ENCODE measurements at regions not wholly inside any gene's neighbourhood (a gene's known extent, or its start where the extent isn't known, plus 50 kb on each side); places are given as distances from the start of the nearest gene placed in this dataset.
"Not testable (repeated sequence)": the region's sequence is repeated elsewhere in the genome, so short reads cannot be mapped to it uniquely, and the experiment has no call there.

GRCh38 chr22:25464326-25464725, 100.1 kb upstream of the GRK3 start:
- ATAC-seq (replicated peaks); H3K4me3 Mint-ChIP-seq; DNase-seq; H3K27ac Mint-ChIP-seq; H3K27me3 Mint-ChIP-seq; H3K9me3 Mint-ChIP-seq: not testable (repeated sequence)
- Mint-ChIP-seq H3K4me1 (peaks cover 4 to 14% of the 10 kb centered on the region in 2 donors), H3K36me3 (peaks cover 39 to 44% of the 10 kb centered on the region in 2 donors)

GRCh38 chr22:25465949-25466348, 98.5 kb upstream of the GRK3 start:
- Mint-ChIP-seq H3K27me3 (no peaks in the 10 kb centered on the region), H3K9me3 (no peaks in the 10 kb centered on the region), H3K4me1 (peaks cover 4 to 14% of the 10 kb centered on the region in 2 donors), H3K4me3 (no peak overlapping the region), H3K36me3 (peaks cover 30 to 31% of the 10 kb centered on the region in 2 donors), H3K27ac (no peak overlapping the region)
- ATAC-seq (replicated peaks) (no peak), DNase-seq (no peak)

DNA sequence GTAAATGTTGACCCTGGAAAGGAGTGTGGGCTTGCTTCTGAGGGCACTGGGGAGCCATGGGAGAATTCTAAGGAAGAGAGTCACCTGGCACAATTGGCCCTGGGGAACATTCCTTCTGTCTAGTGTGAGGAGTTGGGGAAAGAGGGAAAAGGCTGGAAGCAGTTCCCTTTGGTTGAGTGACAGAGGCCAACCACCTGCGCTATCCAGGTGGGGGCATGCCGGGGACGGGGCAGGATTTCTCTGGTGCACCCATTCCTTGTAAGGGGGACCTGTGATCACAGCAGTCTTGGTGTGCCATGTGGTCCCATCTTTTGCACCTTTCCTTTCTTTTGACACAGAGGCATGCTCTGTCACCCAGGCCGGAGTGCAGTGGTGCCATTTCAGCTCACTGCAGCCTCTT, 92.1 kb upstream of the GRK3 start:
- Mint-ChIP-seq H3K4me3 (no peak overlapping the region), H3K27me3 (no peaks in the 10 kb centered on the region), H3K36me3 (peaks cover 20 to 31% of the 10 kb centered on the region in 2 donors), H3K9me3 (peaks cover 0 to 5% of the 10 kb centered on the region in 2 donors), H3K4me1 (peaks cover 6 to 9% of the 10 kb centered on the region in 2 donors), H3K27ac (peak overlapping the region; percentile 44)
- DNase-seq (no peak), ATAC-seq (replicated peaks) (no peak)

DNA sequence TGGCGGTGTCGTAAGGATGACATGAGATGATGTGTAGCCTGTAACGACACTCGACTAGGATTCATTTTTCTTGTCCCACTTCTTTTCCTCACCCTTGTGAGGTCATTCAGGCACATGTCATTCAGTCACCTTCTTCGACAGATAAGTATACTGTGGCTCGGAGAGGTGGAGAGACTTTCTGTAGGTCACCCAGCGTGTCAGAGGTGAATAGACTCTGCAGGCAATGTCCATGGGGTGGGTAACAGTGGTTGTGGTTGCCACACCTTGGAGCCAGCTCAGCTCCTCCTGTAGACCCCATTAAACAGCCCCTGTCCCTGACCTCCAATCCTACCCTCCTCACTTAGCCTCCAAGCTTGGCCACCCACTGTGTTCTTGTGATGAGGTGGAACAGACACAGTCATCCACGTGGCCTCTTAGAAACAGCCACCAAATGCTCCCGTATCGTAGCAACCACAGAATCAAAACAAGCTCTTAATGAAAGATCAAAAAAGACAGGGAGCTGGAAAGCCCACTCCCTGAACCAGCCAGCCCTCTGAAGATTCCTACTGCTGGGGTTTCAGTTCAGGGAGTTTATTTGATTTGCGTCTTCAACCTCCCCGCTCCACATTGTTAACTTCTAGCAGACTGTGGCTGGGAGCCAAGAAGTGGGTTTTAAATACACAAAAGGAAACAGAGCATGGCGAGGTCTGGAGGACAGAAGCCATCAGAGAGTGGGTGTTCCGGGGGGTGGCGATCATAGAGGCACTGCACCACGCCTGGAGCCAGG, 89.0 kb upstream of the GRK3 start:
- Mint-ChIP-seq H3K36me3 (peaks cover 25 to 35% of the 10 kb centered on the region in 2 donors), H3K27ac (peak overlapping the region; percentile 66), H3K4me3 (no peak overlapping the region), H3K4me1 (peaks cover 6 to 9% of the 10 kb centered on the region in 2 donors), H3K9me3 (peaks cover under 1 to 10% of the 10 kb centered on the region in 2 donors), H3K27me3 (no peaks in the 10 kb centered on the region)
- DNase-seq (no peak), ATAC-seq (replicated peaks) (peak; percentile 36 to 73)

DNA sequence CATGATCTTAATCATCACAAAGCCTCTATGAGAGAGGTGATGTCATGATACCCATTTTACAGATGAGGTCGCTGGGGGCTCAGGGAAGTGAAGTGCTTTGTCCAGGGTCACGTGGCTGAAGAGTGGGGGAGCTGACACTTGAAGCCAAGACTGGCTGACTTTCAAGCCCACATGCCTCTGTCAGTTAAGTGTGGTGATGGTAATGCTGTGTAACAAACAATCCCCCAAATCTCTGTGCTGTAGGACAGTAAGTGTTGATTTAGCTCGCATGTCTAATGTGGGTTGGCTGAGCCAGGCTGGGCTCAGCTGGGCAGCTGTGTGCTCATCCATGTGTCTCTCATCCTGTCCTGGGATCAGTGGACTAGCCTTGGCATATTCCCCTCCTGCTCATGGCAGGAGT, 87.1 kb upstream of the GRK3 start:
- Mint-ChIP-seq H3K4me1 (peaks cover 6 to 9% of the 10 kb centered on the region in 2 donors), H3K9me3 (peaks cover 3 to 13% of the 10 kb centered on the region in 2 donors), H3K4me3 (no peak overlapping the region), H3K27ac (no peak overlapping the region), H3K36me3 (peaks cover 39 to 46% of the 10 kb centered on the region in 2 donors), H3K27me3 (no peaks in the 10 kb centered on the region)
- no peak for ATAC-seq (replicated peaks)
- DNase-seq = no peak

DNA sequence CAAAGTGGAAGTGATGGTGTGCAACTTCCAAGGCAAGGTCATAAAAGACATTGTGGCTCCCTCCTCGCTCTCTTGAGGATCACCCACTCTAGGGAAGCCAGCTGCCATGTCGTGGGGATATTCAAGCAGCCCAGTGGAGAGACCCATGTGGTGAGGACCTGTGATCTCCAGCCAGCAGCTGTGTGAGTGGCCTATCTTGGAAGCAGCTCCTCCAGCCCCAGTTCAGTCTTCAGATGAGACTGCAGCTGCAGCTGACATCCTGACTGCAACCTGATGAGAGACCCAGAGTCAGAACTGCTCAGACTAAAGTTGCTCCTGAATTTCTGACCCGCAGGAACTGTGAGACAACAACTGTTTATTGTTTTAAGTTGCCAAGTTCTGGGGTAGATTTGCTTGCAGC, 86.4 kb upstream of the GRK3 start:
- H3K36me3 Mint-ChIP-seq = peaks cover 40 to 50% of the 10 kb centered on the region in 2 donors
- ATAC-seq (replicated peaks) (no peak), DNase-seq (no peak)
- H3K4me1 Mint-ChIP-seq = peaks cover 6 to 9% of the 10 kb centered on the region in 2 donors
- H3K27me3 Mint-ChIP-seq = no peaks in the 10 kb centered on the region
- H3K27ac Mint-ChIP-seq = no peak overlapping the region
- no peak overlapping the region for H3K4me3 Mint-ChIP-seq
- H3K9me3 Mint-ChIP-seq = peaks cover 3 to 13% of the 10 kb centered on the region in 2 donors

DNA sequence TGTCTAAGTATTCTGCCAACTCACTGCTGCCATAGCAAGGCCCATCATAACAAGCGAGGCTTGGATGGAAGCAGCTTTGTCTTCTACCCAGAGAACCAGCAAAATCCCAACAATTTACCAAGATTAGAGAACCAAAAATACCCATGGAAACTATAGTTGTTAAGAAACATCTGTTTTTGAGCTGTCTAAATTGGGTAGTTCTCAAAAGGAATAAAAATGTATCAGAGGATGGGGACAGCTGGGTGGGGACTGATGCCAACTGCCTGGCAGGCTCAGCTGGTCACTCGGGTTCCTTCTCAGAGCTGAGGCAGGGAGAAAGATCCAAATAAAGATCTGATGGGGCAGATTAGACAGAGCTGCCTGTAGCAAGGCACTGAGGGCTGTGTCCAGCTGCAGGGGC, 85.9 kb upstream of the GRK3 start:
- Mint-ChIP-seq H3K27ac (no peak overlapping the region), H3K4me3 (no peak overlapping the region), H3K4me1 (peaks cover 6 to 9% of the 10 kb centered on the region in 2 donors), H3K36me3 (peaks cover 42 to 54% of the 10 kb centered on the region in 2 donors), H3K9me3 (peaks cover 3 to 13% of the 10 kb centered on the region in 2 donors), H3K27me3 (no peaks in the 10 kb centered on the region)
- no peak for DNase-seq
- ATAC-seq (replicated peaks) = no peak

GRCh38 chr22:25480868-25481267, 83.6 kb upstream of the GRK3 start:
- not testable (repeated sequence) for ATAC-seq (replicated peaks); H3K4me3 Mint-ChIP-seq; H3K4me1 Mint-ChIP-seq; DNase-seq; H3K27me3 Mint-ChIP-seq; H3K27ac Mint-ChIP-seq
- H3K36me3 Mint-ChIP-seq = peaks cover 58 to 69% of the 10 kb centered on the region in 2 donors
- H3K9me3 Mint-ChIP-seq = peaks cover 3 to 13% of the 10 kb centered on the region in 2 donors

DNA sequence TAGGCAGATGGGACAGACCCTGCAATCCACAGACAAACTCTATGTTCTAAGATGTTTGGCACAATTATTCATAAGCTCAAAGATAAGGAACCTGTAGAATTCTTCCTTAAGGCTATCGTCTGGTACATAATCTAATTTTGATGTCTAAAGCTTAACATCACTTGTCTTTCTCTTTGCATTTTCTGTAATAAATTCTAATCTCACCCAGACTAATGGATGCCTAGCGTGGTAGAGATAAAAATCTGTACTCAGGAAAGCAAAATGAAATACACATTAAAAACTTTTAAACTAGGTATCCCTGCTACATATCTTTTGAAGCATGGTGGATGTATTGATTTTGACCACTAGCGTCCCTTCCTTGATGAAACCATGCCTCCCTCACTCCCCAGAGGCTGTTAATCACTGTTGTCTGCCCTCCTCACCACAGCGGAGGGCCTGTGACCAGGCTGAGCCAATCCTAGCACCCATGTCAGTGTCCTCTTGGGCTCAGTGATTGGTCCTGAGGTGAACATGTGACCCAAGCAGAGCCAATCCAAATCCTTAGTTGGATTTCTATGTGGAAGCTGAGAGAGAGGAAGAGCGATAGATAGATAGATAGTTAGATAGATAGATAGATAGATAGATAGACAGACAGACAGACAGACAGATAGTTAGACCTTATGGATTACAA, 82.2 kb upstream of the GRK3 start:
- no peak for ATAC-seq (replicated peaks)
- H3K9me3 Mint-ChIP-seq = peaks cover 8 to 13% of the 10 kb centered on the region in 2 donors
- H3K4me1 Mint-ChIP-seq = peaks cover 11 to 21% of the 10 kb centered on the region in 2 donors
- H3K4me3 Mint-ChIP-seq = no peak overlapping the region
- no peak for DNase-seq
- H3K27me3 Mint-ChIP-seq = no peaks in the 10 kb centered on the region
- no peak overlapping the region for H3K27ac Mint-ChIP-seq
- peaks cover 57 to 70% of the 10 kb centered on the region in 2 donors for H3K36me3 Mint-ChIP-seq

DNA sequence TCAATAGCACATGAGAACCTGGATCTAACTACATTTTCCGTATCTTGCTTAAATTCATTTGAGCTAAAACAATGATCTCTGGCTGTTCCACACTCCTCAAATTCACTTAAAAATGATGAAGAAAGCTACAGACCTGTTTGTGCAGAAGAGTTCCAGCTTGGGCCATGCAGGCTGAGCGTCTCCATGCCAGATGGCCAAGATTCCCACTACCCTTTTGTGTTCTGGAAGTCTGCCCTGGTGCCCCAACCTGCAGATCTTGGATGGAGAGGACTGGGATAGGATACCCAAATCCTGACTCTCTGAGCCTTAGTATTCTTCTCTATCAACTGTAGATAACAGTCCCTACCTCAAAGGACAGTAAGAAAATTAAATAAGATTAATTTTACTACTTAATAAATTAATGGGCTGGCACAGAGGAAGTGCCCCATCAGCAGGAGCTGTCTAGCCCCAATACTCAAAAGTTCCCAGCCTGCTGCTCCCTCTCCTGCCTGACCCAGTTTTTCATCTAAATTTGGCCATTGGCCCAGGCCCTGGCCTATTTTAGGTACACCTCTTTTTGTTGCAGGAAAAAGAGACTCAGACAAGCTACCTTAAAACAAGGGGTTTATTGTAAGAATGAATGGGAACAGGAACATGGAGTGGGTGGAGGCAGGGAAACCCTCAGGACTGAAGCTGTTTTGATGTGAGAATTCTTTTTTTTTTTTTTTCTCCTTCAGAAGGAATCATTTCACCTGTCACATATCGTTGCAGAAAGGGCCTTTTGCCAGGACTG, 81.4 kb upstream of the GRK3 start:
- peaks cover 18 to 29% of the 10 kb centered on the region in 2 donors for H3K4me1 Mint-ChIP-seq

DNA sequence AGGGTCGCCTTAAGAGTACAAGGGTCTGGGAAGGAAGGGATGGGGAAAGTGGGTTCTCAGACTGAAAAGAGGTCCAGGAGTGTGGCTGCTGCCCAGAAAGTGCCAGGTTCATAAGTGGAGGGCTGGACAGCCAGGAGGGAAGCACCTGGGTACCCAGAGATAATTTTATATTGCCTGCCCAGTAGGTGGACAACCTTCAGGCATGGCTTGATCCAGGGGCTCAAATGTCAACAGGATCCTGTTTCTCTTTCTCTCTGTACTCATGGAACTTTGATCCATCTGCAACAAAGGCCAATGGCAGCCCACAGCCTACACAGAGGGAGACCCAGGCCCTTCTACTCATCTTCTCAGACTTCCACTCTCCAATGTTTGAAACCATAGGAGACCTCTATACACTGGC, 80.5 kb upstream of the GRK3 start:
- ATAC-seq (replicated peaks) (no peak), DNase-seq (no peak)
- Mint-ChIP-seq H3K9me3 (peaks cover 11 to 13% of the 10 kb centered on the region in 2 donors), H3K4me3 (no peak overlapping the region), H3K27ac (no peak overlapping the region), H3K27me3 (peaks cover 0 to 4% of the 10 kb centered on the region in 2 donors), H3K36me3 (peaks cover 50 to 65% of the 10 kb centered on the region in 2 donors), H3K4me1 (peaks cover 20 to 38% of the 10 kb centered on the region in 2 donors)

More for the DNA sequence above, 81.4 kb upstream of the GRK3 start:
- no peak overlapping the region for H3K4me3 Mint-ChIP-seq
- H3K36me3 Mint-ChIP-seq = peaks cover 50 to 65% of the 10 kb centered on the region in 2 donors
- peaks cover 0 to 4% of the 10 kb centered on the region in 2 donors for H3K27me3 Mint-ChIP-seq
- DNase-seq (no peak), ATAC-seq (replicated peaks) (no peak)
- peaks cover 11 to 13% of the 10 kb centered on the region in 2 donors for H3K9me3 Mint-ChIP-seq
- H3K27ac Mint-ChIP-seq = no peak overlapping the region

- DNase-seq (no peak), ATAC-seq (replicated peaks) (no peak)
- Mint-ChIP-seq H3K4me1 (peaks cover 22 to 42% of the 10 kb centered on the region in 2 donors), H3K27me3 (peaks cover 0 to 4% of the 10 kb centered on the region in 2 donors), H3K9me3 (peaks cover 11 to 13% of the 10 kb centered on the region in 2 donors), H3K27ac (no peak overlapping the region), H3K4me3 (no peak overlapping the region), H3K36me3 (peaks cover 56 to 67% of the 10 kb centered on the region in 2 donors)
These were observed 79.8 kb upstream of the GRK3 start for GRCh38 chr22:25484521-25485315.

DNA sequence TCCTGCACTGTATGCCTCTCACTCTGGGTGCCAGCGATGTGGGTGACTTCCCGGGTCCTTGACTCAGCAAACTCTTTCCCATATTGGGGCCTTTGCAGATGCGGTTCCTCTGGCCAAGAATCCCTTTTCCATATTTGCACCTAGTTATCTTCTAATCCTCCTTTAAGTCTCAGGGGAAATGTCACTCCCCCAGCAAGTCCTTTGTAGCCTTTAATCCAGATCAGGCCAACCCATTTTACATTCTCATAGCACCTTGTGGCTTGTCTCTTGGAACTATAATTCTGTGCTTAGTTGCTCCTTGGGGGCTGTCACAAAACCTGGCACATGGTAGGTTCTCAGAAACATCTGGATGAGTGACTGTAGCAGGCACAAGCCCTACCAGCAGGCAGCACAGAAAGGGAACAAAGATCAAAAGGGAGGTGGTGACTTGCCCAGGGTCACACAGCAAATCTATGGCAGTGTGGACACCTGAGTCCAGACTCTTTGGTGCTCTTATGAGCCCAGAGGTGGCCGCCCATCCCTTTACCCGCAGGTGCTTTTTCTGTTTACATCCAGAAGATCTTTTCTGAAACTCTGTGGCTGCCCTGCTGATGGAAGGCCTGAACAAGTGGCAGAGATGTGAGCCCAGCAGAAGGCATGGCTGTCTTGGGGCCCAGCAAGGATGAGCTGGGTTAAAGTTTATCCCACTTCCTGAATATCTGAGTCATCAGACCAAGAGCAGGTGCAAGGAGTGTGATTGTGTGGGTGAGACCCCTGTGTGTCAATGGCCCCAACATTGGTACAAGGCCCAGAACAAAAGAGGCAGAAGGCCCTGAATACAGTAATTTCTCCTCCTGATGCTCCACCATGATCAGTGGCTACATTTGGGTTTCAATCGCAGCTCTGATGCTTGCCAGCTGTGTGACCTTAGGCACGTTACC, 78.6 kb upstream of the GRK3 start:
- DNase-seq (no peak), ATAC-seq (replicated peaks) (peak; percentile 52 to 68)
- Mint-ChIP-seq H3K36me3 (peaks cover 60 to 71% of the 10 kb centered on the region in 2 donors), H3K4me1 (peaks cover 24 to 42% of the 10 kb centered on the region in 2 donors), H3K27ac (peak overlapping the region; percentile 70), H3K9me3 (peaks cover 9% of the 10 kb centered on the region in 2 donors), H3K27me3 (peaks cover 0 to 9% of the 10 kb centered on the region in 2 donors), H3K4me3 (no peak overlapping the region)

Data from stimulated activated naive B cell treated with anti-CD40 and anti-IgM and Interleukin-4, amounts not matched to agents 10 μg/mL and 1 μg/mL and 100 μg/mL, for 72 hours (primary cell).